BJ (cell line): ENCODE measurements at regions not wholly inside any gene's neighbourhood (a gene's known extent, or its start where the extent isn't known, plus 50 kb on each side); places are given as distances from the start of the nearest gene placed in this dataset.

ENCODE experiments used
- CTCF ChIA-PET: fragments of 350-600 bp; formaldehyde crosslinking; extraction: SDS; loops from one replicate; lab custom pipeline; 2021; ENCODE audit warnings: antibody characterized with exemption, inconsistent platforms; lab: Yijun Ruan, JAX
- POLR2A ChIA-PET: fragments of 300-600 bp; sonication (Branson Sonifier 250); formaldehyde crosslinking; extraction: SDS; loops from one replicate; lab custom pipeline; 2021; ENCODE audit warnings: antibody characterized with exemption; lab: Charles Lee
- DNase-seq: peaks from one replicate; pipeline ENCODE4 v3.0.0-alpha.2; 2011; ENCODE audit warnings: low read depth
- H3K27me3 ChIP-seq: 2 replicates; pipeline ENCODE4 v1.6.0; 2011; ENCODE audit warnings: low read length; ENCODE audit not compliant: control insufficient read depth, insufficient read depth
- H3K36me3 ChIP-seq: 2 replicates; pipeline ENCODE4 v1.5.1; 2011; ENCODE audit warnings: low read length; ENCODE audit not compliant: control insufficient read depth, insufficient read depth
- H3K4me3 ChIP-seq: 2 replicates; pipeline ENCODE4 v1.5.1; 2011; ENCODE audit warnings: low read depth, mild to moderate bottlenecking, control low read depth, low read length
- CTCF ChIP-seq: IDR thresholded peaks from 2 replicates; pipeline ENCODE4 v1.5.1; 2011; ENCODE audit warnings: low read depth, mild to moderate bottlenecking, control low read depth, inconsistent platforms, low read length, moderate library complexity; ENCODE audit not compliant: insufficient read depth

- ChIA-PET POLR2A (no interaction called here), CTCF (no interaction called here)
- DNase-seq = no peak
- Histone ChIP-seq H3K27me3 (peaks cover 4% of the 10 kb centered on the region; the same call in 1 of the 2 replicates), H3K4me3 (no peak overlapping the region), H3K36me3 (no peaks in the 10 kb centered on the region)
- TF ChIP-seq CTCF = no peak
Measured at GRCh38 chr7:131948434-131949053, 392.1 kb upstream of the PODXL start.

GRCh38 chr7:131947661-131948060 is 391.2 kb upstream of the PODXL start:
- Histone ChIP-seq H3K27me3 (peaks cover 5% of the 10 kb centered on the region; the same call in 1 of the 2 replicates), H3K36me3 (no peaks in the 10 kb centered on the region), H3K4me3 (no peak overlapping the region)
- DNase-seq = no peak
- POLR2A ChIA-PET = no interaction called here
- TF ChIP-seq CTCF = no peak
- CTCF ChIA-PET = interaction anchor here (0.7 to 1.2 kb wide), 3 partner anchors 88 to 304 kb away, joined by 3 to 4 read pairs (median 3); no protein-coding TSS in a partner anchor

GRCh38 chr7:131945957-131946544 is 389.6 kb upstream of the PODXL start:
- Histone ChIP-seq H3K4me3 (no peak overlapping the region), H3K27me3 (peaks cover 5% of the 10 kb centered on the region), H3K36me3 (no peaks in the 10 kb centered on the region)
- POLR2A ChIA-PET = no interaction called here
- DNase-seq = no peak
- CTCF ChIA-PET = interaction anchor here (0.8 to 2.8 kb wide), 16 partner anchors 10 to 635 kb away, joined by 3 to 24 read pairs (median 4); no protein-coding TSS in a partner anchor
- no peak for TF ChIP-seq CTCF

- CTCF ChIA-PET = interaction anchor here (0.6 to 2.8 kb wide), 32 partner anchors 10 to 635 kb away, joined by 3 to 24 read pairs (median 3); no protein-coding TSS in a partner anchor
- no peak for DNase-seq
- Histone ChIP-seq H3K36me3 (no peaks in the 10 kb centered on the region), H3K27me3 (peaks cover 7% of the 10 kb centered on the region), H3K4me3 (no peak overlapping the region)
- TF ChIP-seq CTCF = peak; percentile 92
- POLR2A ChIA-PET = no interaction called here
Measured at GRCh38 chr7:131945313-131945911, 389.0 kb upstream of the PODXL start.

- DNase-seq = no peak
- no peak overlapping the region for H3K4me3 ChIP-seq
- peaks cover 7% of the 10 kb centered on the region for H3K27me3 ChIP-seq
- CTCF ChIA-PET = interaction anchor here (0.6 to 2.8 kb wide), 30 partner anchors 8 to 636 kb away, joined by 3 to 24 read pairs (median 4); no protein-coding TSS in a partner anchor
- POLR2A ChIA-PET = no interaction called here
- H3K36me3 ChIP-seq = no peaks in the 10 kb centered on the region
- no peak for TF ChIP-seq CTCF
Measured at GRCh38 chr7:131944556-131945069, 388.2 kb upstream of the PODXL start.
